GM10847 (cell line): ENCODE measurements at regions not wholly inside any gene's neighbourhood (a gene's known extent, or its start where the extent isn't known, plus 50 kb on each side); places are given as distances from the start of the nearest gene placed in this dataset.

Experiments
- POLR2A ChIP-seq: IDR thresholded peaks from 2 replicates; pipeline ENCODE4 v1.6.1; 2011; ENCODE audit not compliant: insufficient read length; ENCODE audit errors: extremely low read depth

- no peak for TF ChIP-seq POLR2A
Measured at GRCh38 chr17:72430611-72431432, 310.0 kb downstream of the SOX9 start.

GRCh38 chr17:72432143-72432621, 311.4 kb downstream of the SOX9 start:
- no peak for TF ChIP-seq POLR2A

GRCh38 chr17:72432881-72433280, 312.1 kb downstream of the SOX9 start:
- TF ChIP-seq POLR2A, result no peak

DNA sequence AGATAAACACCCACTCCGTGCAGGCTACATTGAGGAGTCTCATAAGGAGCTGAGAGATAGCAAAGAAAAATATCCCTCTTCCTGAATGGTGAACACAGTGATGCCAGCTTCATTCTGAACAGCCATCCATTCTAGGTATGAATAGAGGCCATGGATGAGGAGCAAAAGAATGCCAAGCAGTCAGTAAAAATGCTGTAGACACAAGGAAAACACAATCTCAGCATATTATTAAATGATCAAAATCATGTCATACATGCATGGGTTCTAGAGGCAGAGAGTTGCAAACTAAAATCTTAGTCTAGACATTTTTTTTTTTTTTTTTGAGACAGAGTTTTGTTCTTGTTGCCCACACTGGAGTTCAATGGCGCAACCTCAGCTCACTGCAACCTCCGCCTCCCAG, 313.0 kb downstream of the SOX9 start:
- no peak for TF ChIP-seq POLR2A

DNA sequence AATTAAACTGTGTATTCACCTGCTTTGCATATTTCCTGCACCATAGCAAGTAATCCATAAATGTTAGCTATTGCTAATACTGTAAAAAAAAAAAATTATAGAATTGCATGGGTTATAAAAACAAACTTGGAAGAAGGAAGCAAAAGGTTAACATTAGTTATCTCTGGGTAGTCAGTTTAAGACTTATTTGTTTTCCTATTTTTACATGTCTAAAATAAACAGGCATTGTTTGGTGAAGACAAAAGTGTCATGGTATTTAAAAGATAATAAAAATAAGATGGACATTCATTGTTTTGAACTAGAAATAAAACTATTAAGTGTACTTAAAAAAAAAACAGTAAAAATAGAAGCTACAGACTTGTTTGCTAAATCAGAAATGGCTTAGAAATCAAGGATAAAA, 313.8 kb downstream of the SOX9 start:
- no peak for TF ChIP-seq POLR2A

- TF ChIP-seq POLR2A, result no peak
Measured at GRCh38 chr17:72434991-72435618, 314.3 kb downstream of the SOX9 start.

- TF ChIP-seq POLR2A, result no peak
Measured at GRCh38 chr17:72438783-72439182, 318.0 kb downstream of the SOX9 start.

DNA sequence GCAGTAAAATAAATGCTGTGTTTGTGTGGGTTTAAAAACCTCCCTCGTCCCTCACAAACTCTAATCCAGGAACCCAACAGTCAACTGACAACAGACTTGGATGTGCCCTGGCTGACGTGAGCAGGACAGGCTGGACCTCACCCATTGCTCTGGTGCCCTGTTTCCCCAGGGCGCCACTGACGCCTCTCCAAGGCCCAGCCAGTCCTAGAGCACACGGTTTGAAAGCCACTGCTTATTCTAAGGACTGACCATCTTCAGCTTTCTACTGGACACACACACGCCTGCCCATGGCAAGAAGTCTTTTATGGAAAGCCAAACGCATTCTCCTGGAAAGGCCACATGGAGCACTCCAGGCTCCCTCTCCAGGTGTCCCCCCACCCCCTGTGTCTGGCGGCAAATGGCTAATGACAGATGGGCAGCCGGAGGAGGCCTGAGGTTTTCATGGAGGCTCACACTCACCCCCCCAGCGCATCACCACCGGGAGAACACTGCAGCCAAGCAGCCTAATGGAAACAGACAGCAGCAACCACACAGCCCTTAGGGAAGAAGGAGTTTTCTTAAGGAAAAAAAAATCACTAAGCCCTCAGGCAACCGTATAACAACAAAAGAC, 319.2 kb downstream of the SOX9 start:
- TF ChIP-seq POLR2A, result no peak

DNA sequence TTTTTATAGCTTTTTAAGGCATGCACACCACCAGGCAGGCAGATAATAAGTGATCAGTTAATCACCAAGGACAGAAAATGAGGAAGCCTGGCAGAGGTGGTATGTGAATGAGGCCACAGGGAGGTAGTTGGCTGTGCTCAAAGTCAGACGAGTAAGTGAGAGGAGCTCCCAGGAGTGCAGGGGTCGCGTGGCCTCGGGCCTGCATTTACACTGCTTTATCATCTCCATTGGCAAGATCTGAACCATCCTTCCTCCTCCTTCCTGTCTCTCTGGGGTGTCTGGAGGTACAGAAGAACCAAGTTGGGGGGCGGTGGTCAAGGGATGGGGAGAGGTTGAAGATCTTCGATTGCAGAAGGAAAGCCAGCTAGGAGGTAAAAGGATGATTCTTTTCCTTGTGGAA, 320.1 kb downstream of the SOX9 start:
- no peak for TF ChIP-seq POLR2A

DNA sequence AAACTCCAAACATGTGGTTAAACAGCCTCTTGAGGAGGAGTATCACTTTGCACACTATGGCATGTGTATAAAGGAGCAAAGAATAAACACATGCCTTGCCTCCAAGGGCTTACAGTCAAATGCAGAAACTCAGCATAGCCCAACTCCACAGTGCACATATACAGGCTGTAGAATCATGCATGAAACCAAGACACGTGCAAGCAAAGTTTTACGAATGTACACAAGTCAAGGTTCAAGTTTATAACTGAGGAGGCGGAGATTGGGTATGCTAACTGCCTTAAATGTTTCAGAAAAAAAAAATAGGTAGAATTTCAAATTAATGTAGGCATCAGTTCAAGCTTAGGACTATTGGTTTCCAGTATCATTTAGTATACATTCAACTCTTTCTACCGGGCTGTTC, 321.1 kb downstream of the SOX9 start:
- TF ChIP-seq POLR2A, result no peak

DNA sequence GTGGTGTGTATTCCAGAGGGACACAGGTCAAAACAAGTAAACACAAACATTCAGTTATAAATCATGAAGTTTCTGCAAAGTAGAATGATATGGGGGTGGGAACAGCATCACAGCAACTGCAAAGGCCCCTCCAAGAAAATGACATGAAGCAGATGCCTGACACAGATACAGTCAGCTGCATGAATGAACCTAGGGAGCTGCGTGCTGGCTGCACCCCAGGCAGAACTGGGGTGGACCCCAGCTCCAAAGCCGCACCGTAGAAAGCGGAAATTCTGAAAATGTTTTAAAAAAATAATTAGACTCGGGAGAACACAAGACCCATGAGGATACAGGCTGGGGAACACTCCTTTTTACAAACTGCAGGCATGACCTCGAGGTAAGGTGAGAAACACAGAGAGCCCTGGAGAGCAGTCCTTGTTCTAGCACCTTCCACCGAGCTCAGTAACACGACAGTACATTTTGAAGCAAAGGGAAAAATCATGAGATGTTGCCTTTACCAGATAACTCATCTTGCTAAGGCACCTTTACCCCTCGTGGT, 323.8 kb downstream of the SOX9 start:
- no peak for TF ChIP-seq POLR2A

DNA sequence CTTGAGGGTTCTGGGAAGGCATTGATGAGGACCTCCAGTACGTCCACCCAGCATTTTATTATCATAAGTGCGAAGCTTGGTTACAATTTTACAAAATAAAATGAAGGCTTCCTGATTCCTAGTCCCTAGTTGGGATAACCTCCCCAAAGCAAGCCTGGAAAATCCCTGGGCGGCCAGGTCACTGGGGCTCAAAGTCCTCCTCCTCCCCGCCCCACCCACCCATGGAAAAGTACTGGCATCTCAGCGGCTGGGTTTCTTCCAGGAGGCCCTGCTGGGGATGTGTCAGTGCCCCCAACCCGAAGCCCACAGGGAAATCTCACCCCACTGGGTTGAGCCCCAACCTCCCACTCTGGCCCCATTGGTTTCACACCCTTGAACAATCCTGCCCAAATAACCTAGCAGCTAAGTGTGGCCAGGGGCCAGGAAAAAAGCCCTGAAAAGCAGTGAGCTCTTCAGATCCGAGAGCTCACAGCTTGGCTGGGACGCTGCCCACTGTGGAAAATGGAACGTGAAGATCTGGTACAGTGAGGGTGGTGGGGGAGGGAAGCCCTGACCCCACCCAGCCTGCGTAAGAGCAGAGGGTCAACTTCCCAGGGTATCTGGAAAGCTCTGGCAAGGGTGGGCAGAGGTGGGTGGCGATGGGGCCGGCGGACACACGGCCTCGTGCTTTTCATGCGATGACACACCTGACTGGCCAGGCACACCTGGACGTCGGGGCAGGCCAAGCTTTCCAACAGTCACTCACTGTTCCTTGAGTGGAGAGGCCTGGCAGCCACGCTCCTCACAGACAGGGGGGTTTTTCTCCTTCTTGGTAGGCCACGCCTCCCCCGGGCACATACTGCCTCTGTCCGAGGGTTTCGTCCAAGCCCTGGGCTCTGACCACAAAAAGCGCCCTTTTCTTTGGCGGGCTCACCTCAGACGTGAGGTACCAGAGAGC, 324.5 kb downstream of the SOX9 start:
- TF ChIP-seq POLR2A, result no peak

- TF ChIP-seq POLR2A, result no peak
Measured at GRCh38 chr17:72446118-72446517, 325.3 kb downstream of the SOX9 start.

GRCh38 chr17:72446525-72447250, 325.9 kb downstream of the SOX9 start:
- no peak for TF ChIP-seq POLR2A
